ENCODE measurements at regions not wholly inside any gene's neighbourhood (a gene's known extent, or its start where the extent isn't known, plus 50 kb on each side); places are given as distances from the start of the nearest gene placed in this dataset.

DNA sequence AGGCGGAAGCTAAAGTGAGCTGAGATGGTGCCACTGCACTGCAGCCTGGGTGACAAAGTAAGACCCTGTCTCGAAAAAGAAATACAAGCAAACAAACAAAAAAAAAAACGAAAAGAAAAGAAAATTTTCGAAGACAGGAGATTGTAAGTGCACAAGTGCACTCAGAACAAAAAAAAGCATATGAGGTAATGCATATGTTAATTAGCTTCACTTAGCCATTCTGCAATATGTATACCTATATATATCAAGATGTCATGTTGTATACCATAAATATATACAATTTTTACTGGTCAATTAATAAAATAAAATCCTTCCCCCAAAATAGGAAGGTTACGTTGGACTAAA, 127.5 kb downstream of the RIN2 start:
- TF ChIP-seq, protein P1, sequence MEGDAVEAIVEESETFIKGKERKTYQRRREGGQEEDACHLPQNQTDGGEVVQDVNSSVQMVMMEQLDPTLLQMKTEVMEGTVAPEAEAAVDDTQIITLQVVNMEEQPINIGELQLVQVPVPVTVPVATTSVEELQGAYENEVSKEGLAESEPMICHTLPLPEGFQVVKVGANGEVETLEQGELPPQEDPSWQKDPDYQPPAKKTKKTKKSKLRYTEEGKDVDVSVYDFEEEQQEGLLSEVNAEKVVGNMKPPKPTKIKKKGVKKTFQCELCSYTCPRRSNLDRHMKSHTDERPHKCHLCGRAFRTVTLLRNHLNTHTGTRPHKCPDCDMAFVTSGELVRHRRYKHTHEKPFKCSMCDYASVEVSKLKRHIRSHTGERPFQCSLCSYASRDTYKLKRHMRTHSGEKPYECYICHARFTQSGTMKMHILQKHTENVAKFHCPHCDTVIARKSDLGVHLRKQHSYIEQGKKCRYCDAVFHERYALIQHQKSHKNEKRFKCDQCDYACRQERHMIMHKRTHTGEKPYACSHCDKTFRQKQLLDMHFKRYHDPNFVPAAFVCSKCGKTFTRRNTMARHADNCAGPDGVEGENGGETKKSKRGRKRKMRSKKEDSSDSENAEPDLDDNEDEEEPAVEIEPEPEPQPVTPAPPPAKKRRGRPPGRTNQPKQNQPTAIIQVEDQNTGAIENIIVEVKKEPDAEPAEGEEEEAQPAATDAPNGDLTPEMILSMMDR (IDR thresholded peaks at IDR 0.05) = no peak
- TF ChIP-seq EZH2 (IDR thresholded peaks at IDR 0.05; ENCODE audit: borderline replicate concordance, insufficient read depth, low read depth, low read length, poor library complexity, severe bottlenecking) = no peak
